ENCODE measurements at regions not wholly inside any gene's neighbourhood (a gene's known extent, or its start where the extent isn't known, plus 50 kb on each side); places are given as distances from the start of the nearest gene placed in this dataset.

- H3K4me1 ChIP-seq (ENCODE audit: control insufficient read depth, insufficient read depth, low read length), result peaks cover 4% of the 10 kb centered on the region
- no peak overlapping the region for H3K27ac ChIP-seq (ENCODE audit: low read depth, low read length)
- no peak overlapping the region for H3K9ac ChIP-seq (ENCODE audit: low read length)
- H3K27me3 ChIP-seq (ENCODE audit: control insufficient read depth, insufficient read depth, low read length), result no peaks in the 10 kb centered on the region
- H3K36me3 ChIP-seq (ENCODE audit: control insufficient read depth, insufficient read depth, low read length), result no peaks in the 10 kb centered on the region
- H3K4me3 ChIP-seq (ENCODE audit: low read length), result no peak overlapping the region
Measured at GRCh38 chr6:22722913-22723312, 153.5 kb downstream of the HDGFL1 start.

GRCh38 chr6:22726966-22727365 is 157.6 kb downstream of the HDGFL1 start:
- H3K4me3 ChIP-seq (ENCODE audit: low read length), result no peak overlapping the region
- H3K36me3 ChIP-seq (ENCODE audit: control insufficient read depth, insufficient read depth, low read length), result no peaks in the 10 kb centered on the region

GRCh38 chr6:22727710-22728109 is 158.3 kb downstream of the HDGFL1 start:
- no peaks in the 10 kb centered on the region for H3K36me3 ChIP-seq (ENCODE audit: control insufficient read depth, insufficient read depth, low read length)
- H3K4me3 ChIP-seq (ENCODE audit: low read length), result no peak overlapping the region
- peaks cover 4% of the 10 kb centered on the region for H3K4me1 ChIP-seq (ENCODE audit: control insufficient read depth, insufficient read depth, low read length)
- H3K9ac ChIP-seq (ENCODE audit: low read length), result no peak overlapping the region
- no peaks in the 10 kb centered on the region for H3K27me3 ChIP-seq (ENCODE audit: control insufficient read depth, insufficient read depth, low read length)
- H3K27ac ChIP-seq (ENCODE audit: low read depth, low read length), result no peak overlapping the region

More at GRCh38 chr6:22726966-22727365, 157.6 kb downstream of the HDGFL1 start:
- Histone ChIP-seq H3K4me1 (ENCODE audit: control insufficient read depth, insufficient read depth, low read length) (peaks cover 4% of the 10 kb centered on the region), H3K27me3 (ENCODE audit: control insufficient read depth, insufficient read depth, low read length) (no peaks in the 10 kb centered on the region), H3K27ac (ENCODE audit: low read depth, low read length) (no peak overlapping the region), H3K9ac (ENCODE audit: low read length) (no peak overlapping the region)

- H3K4me1 ChIP-seq (ENCODE audit: control insufficient read depth, insufficient read depth, low read length), result peaks cover 8% of the 10 kb centered on the region
- H3K36me3 ChIP-seq (ENCODE audit: control insufficient read depth, insufficient read depth, low read length), result no peaks in the 10 kb centered on the region
- H3K27me3 ChIP-seq (ENCODE audit: control insufficient read depth, insufficient read depth, low read length), result no peaks in the 10 kb centered on the region
- H3K9ac ChIP-seq (ENCODE audit: low read length), result no peak overlapping the region
- no peak overlapping the region for H3K27ac ChIP-seq (ENCODE audit: low read depth, low read length)
- no peak overlapping the region for H3K4me3 ChIP-seq (ENCODE audit: low read length)
Measured at GRCh38 chr6:22732176-22732970, 163.0 kb downstream of the HDGFL1 start.

- Histone ChIP-seq H3K36me3 (ENCODE audit: control insufficient read depth, insufficient read depth, low read length) (no peaks in the 10 kb centered on the region), H3K27me3 (ENCODE audit: control insufficient read depth, insufficient read depth, low read length) (no peaks in the 10 kb centered on the region), H3K9ac (ENCODE audit: low read length) (no peak overlapping the region), H3K4me3 (ENCODE audit: low read length) (no peak overlapping the region), H3K4me1 (ENCODE audit: control insufficient read depth, insufficient read depth, low read length) (peaks cover 3% of the 10 kb centered on the region), H3K27ac (ENCODE audit: low read depth, low read length) (peak overlapping the region; percentile 79)
Measured at GRCh38 chr6:22736740-22737139, 167.4 kb downstream of the HDGFL1 start.

GRCh38 chr6:22737331-22737730 is 168.0 kb downstream of the HDGFL1 start:
- Histone ChIP-seq H3K4me3 (ENCODE audit: low read length) (no peak overlapping the region), H3K9ac (ENCODE audit: low read length) (no peak overlapping the region), H3K36me3 (ENCODE audit: control insufficient read depth, insufficient read depth, low read length) (no peaks in the 10 kb centered on the region), H3K27ac (ENCODE audit: low read depth, low read length) (peak overlapping the region; percentile 79), H3K27me3 (ENCODE audit: control insufficient read depth, insufficient read depth, low read length) (no peaks in the 10 kb centered on the region), H3K4me1 (ENCODE audit: control insufficient read depth, insufficient read depth, low read length) (peaks cover 3% of the 10 kb centered on the region)

GRCh38 chr6:22738194-22738593 is 168.8 kb downstream of the HDGFL1 start:
- Histone ChIP-seq H3K4me3 (ENCODE audit: low read length) (no peak overlapping the region), H3K36me3 (ENCODE audit: control insufficient read depth, insufficient read depth, low read length) (no peaks in the 10 kb centered on the region), H3K4me1 (ENCODE audit: control insufficient read depth, insufficient read depth, low read length) (peaks cover 3% of the 10 kb centered on the region), H3K9ac (ENCODE audit: low read length) (no peak overlapping the region), H3K27ac (ENCODE audit: low read depth, low read length) (no peak overlapping the region), H3K27me3 (ENCODE audit: control insufficient read depth, insufficient read depth, low read length) (no peaks in the 10 kb centered on the region)

- H3K4me3 ChIP-seq (ENCODE audit: low read length), result no peak overlapping the region
- no peak overlapping the region for H3K9ac ChIP-seq (ENCODE audit: low read length)
- no peaks in the 10 kb centered on the region for H3K36me3 ChIP-seq (ENCODE audit: control insufficient read depth, insufficient read depth, low read length)
- no peaks in the 10 kb centered on the region for H3K4me1 ChIP-seq (ENCODE audit: control insufficient read depth, insufficient read depth, low read length)
- H3K27ac ChIP-seq (ENCODE audit: low read depth, low read length), result no peak overlapping the region
- no peaks in the 10 kb centered on the region for H3K27me3 ChIP-seq (ENCODE audit: control insufficient read depth, insufficient read depth, low read length)
Measured at GRCh38 chr6:22747571-22747970, 178.2 kb downstream of the HDGFL1 start.

GRCh38 chr6:22748681-22749080 is 179.3 kb downstream of the HDGFL1 start:
- Histone ChIP-seq H3K4me1 (ENCODE audit: control insufficient read depth, insufficient read depth, low read length) (no peaks in the 10 kb centered on the region), H3K27me3 (ENCODE audit: control insufficient read depth, insufficient read depth, low read length) (no peaks in the 10 kb centered on the region), H3K27ac (ENCODE audit: low read depth, low read length) (no peak overlapping the region), H3K9ac (ENCODE audit: low read length) (no peak overlapping the region), H3K36me3 (ENCODE audit: control insufficient read depth, insufficient read depth, low read length) (no peaks in the 10 kb centered on the region), H3K4me3 (ENCODE audit: low read length) (no peak overlapping the region)

GRCh38 chr6:22749696-22750095 is 180.3 kb downstream of the HDGFL1 start:
- H3K9ac ChIP-seq (ENCODE audit: low read length), result no peak overlapping the region
- H3K27ac ChIP-seq (ENCODE audit: low read depth, low read length), result no peak overlapping the region
- H3K4me1 ChIP-seq (ENCODE audit: control insufficient read depth, insufficient read depth, low read length), result no peaks in the 10 kb centered on the region
- H3K4me3 ChIP-seq (ENCODE audit: low read length), result no peak overlapping the region
- no peaks in the 10 kb centered on the region for H3K27me3 ChIP-seq (ENCODE audit: control insufficient read depth, insufficient read depth, low read length)
- H3K36me3 ChIP-seq (ENCODE audit: control insufficient read depth, insufficient read depth, low read length), result no peaks in the 10 kb centered on the region

GRCh38 chr6:22751223-22751622 is 181.9 kb downstream of the HDGFL1 start:
- no peaks in the 10 kb centered on the region for H3K36me3 ChIP-seq (ENCODE audit: control insufficient read depth, insufficient read depth, low read length)
- H3K4me3 ChIP-seq (ENCODE audit: low read length), result no peak overlapping the region
- H3K27me3 ChIP-seq (ENCODE audit: control insufficient read depth, insufficient read depth, low read length), result no peaks in the 10 kb centered on the region
- H3K27ac ChIP-seq (ENCODE audit: low read depth, low read length), result no peak overlapping the region
- no peak overlapping the region for H3K9ac ChIP-seq (ENCODE audit: low read length)
- no peaks in the 10 kb centered on the region for H3K4me1 ChIP-seq (ENCODE audit: control insufficient read depth, insufficient read depth, low read length)

GRCh38 chr6:22752522-22752921 is 183.2 kb downstream of the HDGFL1 start:
- Histone ChIP-seq H3K27me3 (ENCODE audit: control insufficient read depth, insufficient read depth, low read length) (no peaks in the 10 kb centered on the region), H3K27ac (ENCODE audit: low read depth, low read length) (no peak overlapping the region), H3K4me3 (ENCODE audit: low read length) (no peak overlapping the region), H3K36me3 (ENCODE audit: control insufficient read depth, insufficient read depth, low read length) (no peaks in the 10 kb centered on the region), H3K4me1 (ENCODE audit: control insufficient read depth, insufficient read depth, low read length) (no peaks in the 10 kb centered on the region), H3K9ac (ENCODE audit: low read length) (no peak overlapping the region)

- Histone ChIP-seq H3K4me3 (ENCODE audit: low read length) (no peak overlapping the region), H3K4me1 (ENCODE audit: control insufficient read depth, insufficient read depth, low read length) (no peaks in the 10 kb centered on the region), H3K36me3 (ENCODE audit: control insufficient read depth, insufficient read depth, low read length) (no peaks in the 10 kb centered on the region), H3K27ac (ENCODE audit: low read depth, low read length) (no peak overlapping the region), H3K9ac (ENCODE audit: low read length) (no peak overlapping the region), H3K27me3 (ENCODE audit: control insufficient read depth, insufficient read depth, low read length) (no peaks in the 10 kb centered on the region)
Measured at GRCh38 chr6:22754061-22754460, 184.7 kb downstream of the HDGFL1 start.
